ENCODE measurements at regions not wholly inside any gene's neighbourhood (a gene's known extent, or its start where the extent isn't known, plus 50 kb on each side); places are given as distances from the start of the nearest gene placed in this dataset.

- H3K4me1 ChIP-seq (ENCODE audit: control insufficient read depth in 1 of 2, insufficient read depth in 2 of 2, low read depth in 1 of 2, low read length in 1 of 2): no peaks in the 10 kb centered on the region
- POLR2A ChIA-PET: no interaction called here
- H3K4me3 ChIP-seq (ENCODE audit: low read depth in 2 of 2, low read length in 1 of 2): no peak overlapping the region
- H3K36me3 ChIP-seq (replicated peaks in 1 of 2; ENCODE audit: control insufficient read depth in 1 of 2, insufficient read depth in 2 of 2, low read length in 1 of 2): no peaks in the 10 kb centered on the region
- H3K9me3 ChIP-seq: no peaks in the 10 kb centered on the region
- H2AFZ ChIP-seq (ENCODE audit: low read depth): no peak overlapping the region
- TF ChIP-seq, protein P1, sequence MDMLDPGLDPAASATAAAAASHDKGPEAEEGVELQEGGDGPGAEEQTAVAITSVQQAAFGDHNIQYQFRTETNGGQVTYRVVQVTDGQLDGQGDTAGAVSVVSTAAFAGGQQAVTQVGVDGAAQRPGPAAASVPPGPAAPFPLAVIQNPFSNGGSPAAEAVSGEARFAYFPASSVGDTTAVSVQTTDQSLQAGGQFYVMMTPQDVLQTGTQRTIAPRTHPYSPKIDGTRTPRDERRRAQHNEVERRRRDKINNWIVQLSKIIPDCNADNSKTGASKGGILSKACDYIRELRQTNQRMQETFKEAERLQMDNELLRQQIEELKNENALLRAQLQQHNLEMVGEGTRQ (IDR thresholded peaks at IDR 0.05; ENCODE audit: borderline replicate concordance, low read depth, low read length): no peak
- no peak for TF ChIP-seq GABPA (IDR thresholded peaks at IDR 0.05; ENCODE audit: low read depth)
- no peak for TF ChIP-seq EZH2phosphoT487 (IDR thresholded peaks at IDR 0.05; ENCODE audit: borderline replicate concordance, low read depth)
- TF ChIP-seq, protein P2, sequence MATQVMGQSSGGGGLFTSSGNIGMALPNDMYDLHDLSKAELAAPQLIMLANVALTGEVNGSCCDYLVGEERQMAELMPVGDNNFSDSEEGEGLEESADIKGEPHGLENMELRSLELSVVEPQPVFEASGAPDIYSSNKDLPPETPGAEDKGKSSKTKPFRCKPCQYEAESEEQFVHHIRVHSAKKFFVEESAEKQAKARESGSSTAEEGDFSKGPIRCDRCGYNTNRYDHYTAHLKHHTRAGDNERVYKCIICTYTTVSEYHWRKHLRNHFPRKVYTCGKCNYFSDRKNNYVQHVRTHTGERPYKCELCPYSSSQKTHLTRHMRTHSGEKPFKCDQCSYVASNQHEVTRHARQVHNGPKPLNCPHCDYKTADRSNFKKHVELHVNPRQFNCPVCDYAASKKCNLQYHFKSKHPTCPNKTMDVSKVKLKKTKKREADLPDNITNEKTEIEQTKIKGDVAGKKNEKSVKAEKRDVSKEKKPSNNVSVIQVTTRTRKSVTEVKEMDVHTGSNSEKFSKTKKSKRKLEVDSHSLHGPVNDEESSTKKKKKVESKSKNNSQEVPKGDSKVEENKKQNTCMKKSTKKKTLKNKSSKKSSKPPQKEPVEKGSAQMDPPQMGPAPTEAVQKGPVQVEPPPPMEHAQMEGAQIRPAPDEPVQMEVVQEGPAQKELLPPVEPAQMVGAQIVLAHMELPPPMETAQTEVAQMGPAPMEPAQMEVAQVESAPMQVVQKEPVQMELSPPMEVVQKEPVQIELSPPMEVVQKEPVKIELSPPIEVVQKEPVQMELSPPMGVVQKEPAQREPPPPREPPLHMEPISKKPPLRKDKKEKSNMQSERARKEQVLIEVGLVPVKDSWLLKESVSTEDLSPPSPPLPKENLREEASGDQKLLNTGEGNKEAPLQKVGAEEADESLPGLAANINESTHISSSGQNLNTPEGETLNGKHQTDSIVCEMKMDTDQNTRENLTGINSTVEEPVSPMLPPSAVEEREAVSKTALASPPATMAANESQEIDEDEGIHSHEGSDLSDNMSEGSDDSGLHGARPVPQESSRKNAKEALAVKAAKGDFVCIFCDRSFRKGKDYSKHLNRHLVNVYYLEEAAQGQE (IDR thresholded peaks at IDR 0.05; ENCODE audit: low read depth, low read length): no peak
- no peak for TF ChIP-seq FOXJ3 (CRISPR knock-in tag; IDR thresholded peaks at IDR 0.05)
- no peak for TF ChIP-seq MXI1 (IDR thresholded peaks at IDR 0.05; ENCODE audit: low read depth, low read length)
- no peak for TF ChIP-seq MEF2A (IDR thresholded peaks at IDR 0.05; ENCODE audit: borderline replicate concordance, low read depth)
- H3K27me3 ChIP-seq (ENCODE audit: insufficient read depth): no peaks in the 10 kb centered on the region
- CTCF ChIA-PET: no interaction called here
- 0% methylated on average over 3 of the region's 3 CpGs for WGBS (ENCODE audit: low lambda C conversion rate)
- no peak overlapping the region for H3K9ac ChIP-seq
- H4K20me1 ChIP-seq (ENCODE audit: insufficient read depth): no peaks in the 10 kb centered on the region
- DNase-seq: no peak
- H3K79me2 ChIP-seq (ENCODE audit: insufficient read depth): no peaks in the 10 kb centered on the region
- H3F3A ChIP-seq (replicated peaks; ENCODE audit: insufficient read depth): no peaks in the 10 kb centered on the region
- H3K4me2 ChIP-seq: no peak overlapping the region
- no peak overlapping the region for H3K27ac ChIP-seq (ENCODE audit: low read depth in 2 of 2, low read length in 1 of 2)
- no peaks in the 10 kb centered on the region for H3K9me2 ChIP-seq
These were observed 841.7 kb downstream of the VRK1 start for GRCh38 chr14:97638864-97639263.

DNA sequence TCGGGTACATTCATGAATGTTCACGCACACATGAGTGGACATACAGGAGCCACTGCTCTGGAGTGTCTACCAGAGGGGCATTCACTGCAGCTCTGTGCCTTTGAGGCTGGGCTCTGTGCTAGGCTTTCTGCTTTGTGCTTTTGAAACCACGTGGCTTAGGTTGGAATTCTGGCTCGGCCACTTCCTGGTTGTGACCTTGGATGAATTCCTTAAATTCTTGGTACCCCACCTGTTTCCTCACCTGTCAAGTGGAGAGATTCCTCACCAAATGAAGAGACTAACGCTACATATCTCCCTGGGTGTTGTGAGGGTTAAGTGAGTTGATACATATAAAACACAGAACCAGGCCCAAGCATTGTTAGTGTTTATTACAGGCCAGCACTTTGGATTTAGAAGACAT is 842.8 kb downstream of the VRK1 start:
- no peaks in the 10 kb centered on the region for H3K4me1 ChIP-seq (ENCODE audit: control insufficient read depth in 1 of 2, insufficient read depth in 2 of 2, low read depth in 1 of 2, low read length in 1 of 2)
- POLR2A ChIA-PET: no interaction called here
- H3K27ac ChIP-seq (ENCODE audit: low read depth in 2 of 2, low read length in 1 of 2): no peak overlapping the region
- no peaks in the 10 kb centered on the region for H4K20me1 ChIP-seq (ENCODE audit: insufficient read depth)
- no peaks in the 10 kb centered on the region for H3K27me3 ChIP-seq (ENCODE audit: insufficient read depth)
- H3F3A ChIP-seq (replicated peaks; ENCODE audit: insufficient read depth): no peaks in the 10 kb centered on the region
- no peak overlapping the region for H2AFZ ChIP-seq (ENCODE audit: low read depth)
- TF ChIP-seq MXI1 (IDR thresholded peaks at IDR 0.05; ENCODE audit: low read depth, low read length) (no peak), EP300 (IDR thresholded peaks at IDR 0.05; ENCODE audit: borderline replicate concordance in 1 of 2, low read depth in 1 of 2, low read length in 1 of 2) (no peak), CHD2 (IDR thresholded peaks at IDR 0.05; ENCODE audit: low read length, partially characterized antibody) (no peak), FOSL2 (IDR thresholded peaks at IDR 0.05; ENCODE audit: borderline replicate concordance, low read depth) (no peak), NFIC (IDR thresholded peaks at IDR 0.05; ENCODE audit: borderline replicate concordance) (no peak)
- TF ChIP-seq, protein P3, sequence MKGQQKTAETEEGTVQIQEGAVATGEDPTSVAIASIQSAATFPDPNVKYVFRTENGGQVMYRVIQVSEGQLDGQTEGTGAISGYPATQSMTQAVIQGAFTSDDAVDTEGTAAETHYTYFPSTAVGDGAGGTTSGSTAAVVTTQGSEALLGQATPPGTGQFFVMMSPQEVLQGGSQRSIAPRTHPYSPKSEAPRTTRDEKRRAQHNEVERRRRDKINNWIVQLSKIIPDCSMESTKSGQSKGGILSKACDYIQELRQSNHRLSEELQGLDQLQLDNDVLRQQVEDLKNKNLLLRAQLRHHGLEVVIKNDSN (IDR thresholded peaks at IDR 0.05; ENCODE audit: borderline replicate concordance, low read depth): no peak
- TF ChIP-seq, protein P4, sequence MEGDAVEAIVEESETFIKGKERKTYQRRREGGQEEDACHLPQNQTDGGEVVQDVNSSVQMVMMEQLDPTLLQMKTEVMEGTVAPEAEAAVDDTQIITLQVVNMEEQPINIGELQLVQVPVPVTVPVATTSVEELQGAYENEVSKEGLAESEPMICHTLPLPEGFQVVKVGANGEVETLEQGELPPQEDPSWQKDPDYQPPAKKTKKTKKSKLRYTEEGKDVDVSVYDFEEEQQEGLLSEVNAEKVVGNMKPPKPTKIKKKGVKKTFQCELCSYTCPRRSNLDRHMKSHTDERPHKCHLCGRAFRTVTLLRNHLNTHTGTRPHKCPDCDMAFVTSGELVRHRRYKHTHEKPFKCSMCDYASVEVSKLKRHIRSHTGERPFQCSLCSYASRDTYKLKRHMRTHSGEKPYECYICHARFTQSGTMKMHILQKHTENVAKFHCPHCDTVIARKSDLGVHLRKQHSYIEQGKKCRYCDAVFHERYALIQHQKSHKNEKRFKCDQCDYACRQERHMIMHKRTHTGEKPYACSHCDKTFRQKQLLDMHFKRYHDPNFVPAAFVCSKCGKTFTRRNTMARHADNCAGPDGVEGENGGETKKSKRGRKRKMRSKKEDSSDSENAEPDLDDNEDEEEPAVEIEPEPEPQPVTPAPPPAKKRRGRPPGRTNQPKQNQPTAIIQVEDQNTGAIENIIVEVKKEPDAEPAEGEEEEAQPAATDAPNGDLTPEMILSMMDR (IDR thresholded peaks at IDR 0.05): no peak
- TF ChIP-seq, protein P2 (IDR thresholded peaks at IDR 0.05; ENCODE audit: low read depth, low read length): no peak
- CTCF ChIA-PET: no interaction called here
- no peaks in the 10 kb centered on the region for H3K36me3 ChIP-seq (replicated peaks in 1 of 2; ENCODE audit: control insufficient read depth in 1 of 2, insufficient read depth in 2 of 2, low read length in 1 of 2)
- no peak for DNase-seq
- H3K4me3 ChIP-seq (ENCODE audit: low read depth in 2 of 2, low read length in 1 of 2): no peak overlapping the region
- 2% methylated on average over 5 of the region's 5 CpGs for WGBS (ENCODE audit: low lambda C conversion rate)
- no peaks in the 10 kb centered on the region for H3K79me2 ChIP-seq (ENCODE audit: insufficient read depth)
- no peak overlapping the region for H3K9ac ChIP-seq
- no peaks in the 10 kb centered on the region for H3K9me2 ChIP-seq
- no peak overlapping the region for H3K4me2 ChIP-seq
- H3K9me3 ChIP-seq: no peaks in the 10 kb centered on the region

Data from SK-N-SH (cell line).